HepG2 (cell line): ENCODE measurements at regions not wholly inside any gene's neighbourhood (a gene's known extent, or its start where the extent isn't known, plus 50 kb on each side); places are given as distances from the start of the nearest gene placed in this dataset.

Experiments used
- ATAC-seq: fragments of 200-7000 bp; cut with Tn5 transposase; 3 replicates; pipeline ENCODE4 v1.9.1; 2020; ENCODE audit warnings: mild to moderate bottlenecking, moderate library complexity
- BruUV-seq: library from RNA; stranded (reverse); fragments of 400-500 nt; replicated peaks from 2 replicates; lab custom pipeline; 2021; lab: Mats Ljungman, UMichigan
- CTCF ChIA-PET: fragments of 300-600 bp; formaldehyde crosslinking; extraction: SDS; loops from one replicate; lab custom pipeline; 2021; ENCODE audit warnings: low total read pairs, inconsistent platforms, low intra/inter-chr PET ratio; lab: Yijun Ruan, JAX
- POLR2A ChIA-PET: fragments of 350-600 bp; sonication (Branson Sonifier 250); formaldehyde crosslinking; loops from one replicate; lab custom pipeline; 2020; ENCODE audit warnings: antibody characterized with exemption, inconsistent platforms; lab: Yijun Ruan, JAX
- DNase-seq: peaks from one replicate; pipeline ENCODE4 v3.0.0-alpha.2; 2015; ENCODE audit warnings: low spot score
- FAIRE-seq: peaks from 3 replicates; lab custom pipeline; 2011; peaks lifted over from hg19 to GRCh38; lab: Jason Lieb, UNC
- H2AFZ ChIP-seq: one replicate; pipeline ENCODE4 v1.6.1; 2011; ENCODE audit warnings: low read length, inconsistent platforms
- H3K27ac ChIP-seq: fragments of 300-600 bp; 3 replicates; pipeline ENCODE4 v1.8.0; 2011; ENCODE audit warnings: mixed run types, mild to moderate bottlenecking, mixed read lengths, low read length, inconsistent platforms; ENCODE audit not compliant: insufficient read depth; ENCODE audit errors: extremely low read length
- H3K27me3 ChIP-seq, 2 experiments: fragments of 200-600 bp in 1 of 2; 2 replicates in 1 of 2; 3 replicates in 1 of 2; pipeline versions ENCODE4 v1.6.0 to v1.8.0; 2011; ENCODE audit warnings: low read length in 2 of 2, mild to moderate bottlenecking in 2 of 2, moderate library complexity in 2 of 2, inconsistent platforms in 1 of 2; ENCODE audit not compliant: insufficient read depth in 2 of 2, control insufficient read depth in 1 of 2
- H3K36me3 ChIP-seq, 2 experiments: fragments of 200-600 bp in 1 of 2; replicated peaks in 1 of 2; 2 replicates in 1 of 2; 3 replicates in 1 of 2; pipeline versions ENCODE4 v1.5.1 to v1.8.0; 2011; ENCODE audit warnings: low read length in 2 of 2, inconsistent platforms in 1 of 2; ENCODE audit not compliant: insufficient read depth in 2 of 2, control insufficient read depth in 1 of 2
- H3K4me1 ChIP-seq: 2 replicates; pipeline ENCODE4 v1.5.1; 2012; ENCODE audit warnings: low read length, inconsistent platforms; ENCODE audit not compliant: insufficient read depth
- H3K4me2 ChIP-seq: 2 replicates; pipeline ENCODE4 v1.6.0; 2011; ENCODE audit warnings: low read depth, low read length, inconsistent platforms
- H3K4me3 ChIP-seq, 3 experiments: fragments of 200-600 bp in 1 of 3; sonication (generic), shearing (Covaris generic) in 1 of 3; replicated peaks in 1 of 3; 2 replicates each; pipeline ENCODE4 v1.5.1; 2011 to 2016; ENCODE audit warnings: low read length in 3 of 3, inconsistent platforms in 2 of 3, low read depth in 2 of 3, mild to moderate bottlenecking in 2 of 3, control low read depth in 1 of 3, mixed read lengths in 1 of 3; ENCODE audit not compliant: insufficient read depth in 1 of 3
- H3K79me2 ChIP-seq: one replicate; pipeline ENCODE4 v1.6.1; 2011; ENCODE audit warnings: low read length, inconsistent platforms; ENCODE audit not compliant: insufficient read depth
- H3K9ac ChIP-seq: 2 replicates; pipeline ENCODE4 v1.6.0; 2011; ENCODE audit warnings: mild to moderate bottlenecking, low read depth, low read length, inconsistent platforms; ENCODE audit not compliant: insufficient read depth
- H3K9me3 ChIP-seq: 2 replicates; pipeline ENCODE4 v1.5.1; 2012; ENCODE audit warnings: mild to moderate bottlenecking, low read length
- H4K20me1 ChIP-seq: 2 replicates; pipeline ENCODE4 v1.6.0; 2011; ENCODE audit warnings: inconsistent platforms, mild to moderate bottlenecking, low read length, moderate library complexity; ENCODE audit not compliant: insufficient read depth
- BCL6 ChIP-seq: IDR thresholded peaks from 2 replicates; pipeline ENCODE4 v1.6.1; 2016; ENCODE audit warnings: missing genetic modification reagents, missing compliant biosample characterization
- DNMT3B ChIP-seq: conservative IDR thresholded peaks from 2 replicates; pipeline ENCODE4 v1.6.1; 2016; ENCODE audit warnings: missing biosample characterization, control low read depth
- ELF3 ChIP-seq: IDR thresholded peaks from 2 replicates; pipeline ENCODE4 v1.6.1; 2016; ENCODE audit warnings: missing genetic modification reagents, missing compliant biosample characterization
- FOXK1 ChIP-seq: sonication (generic); formaldehyde crosslinking; IDR thresholded peaks from 2 replicates; pipeline ENCODE4 v1.4.0; 2020; ENCODE audit warnings: low read depth, missing genetic modification reagents, borderline replicate concordance
- HMG20B ChIP-seq: conservative IDR thresholded peaks from 2 replicates; pipeline ENCODE4 v1.6.1; 2016; ENCODE audit warnings: missing genetic modification reagents, missing compliant biosample characterization
- JUN ChIP-seq: sonication (generic); formaldehyde crosslinking; IDR thresholded peaks from 2 replicates; pipeline ENCODE4 v1.4.0; 2020; ENCODE audit warnings: mild to moderate bottlenecking, missing genetic modification reagents
- KDM1A ChIP-seq: IDR thresholded peaks from 2 replicates; pipeline ENCODE4 v1.6.1; 2016; ENCODE audit warnings: missing compliant biosample characterization
- NFRKB ChIP-seq: fragments of 450-650 bp; IDR thresholded peaks from 2 replicates; pipeline ENCODE4 v1.6.1; 2017
- PAXIP1 ChIP-seq: sonication (generic); formaldehyde crosslinking; conservative IDR thresholded peaks from 2 replicates; pipeline ENCODE4 v1.4.0; 2020; ENCODE audit warnings: mild to moderate bottlenecking, missing genetic modification reagents, moderate library complexity
- RARA ChIP-seq: IDR thresholded peaks from 2 replicates; pipeline ENCODE4 v1.6.1; 2016; ENCODE audit warnings: missing genetic modification reagents, missing compliant biosample characterization
- ZNF782 ChIP-seq: sonication (generic); formaldehyde crosslinking; IDR thresholded peaks from 2 replicates; pipeline ENCODE4 v1.4.0; 2020; ENCODE audit warnings: missing genetic modification reagents, mild to moderate bottlenecking, borderline replicate concordance
- WGBS: methylation state at CpG from one replicate; pipeline ENCODE4 v1.1.6; 2017; ENCODE audit warnings: low lambda C conversion rate; 5-methylcytosine and 5-hydroxymethylcytosine counted together
- in situ Hi-C: cut with HindIII; loops from 2 replicates; pipeline ENCODE4 v1.10.0; 2017; ENCODE audit warnings: low pct_unique_long_range_greater_than_20kb; ENCODE audit not compliant: extremely low pct_ligation_motif_present
- intact Hi-C: fragments of 100-400 bp; cut with micrococcal nuclease; formaldehyde crosslinking; loops from one replicate; pipeline ENCODE4 v1.10.0; 2022; ENCODE audit not compliant: unreplicated experiment
- TF ChIP-seq, protein P1 (sequence below): IDR thresholded peaks from 2 replicates; pipeline ENCODE4 v1.6.1; 2016; ENCODE audit warnings: mild to moderate bottlenecking
- TF ChIP-seq, protein P2 (sequence below): sonication (generic); formaldehyde crosslinking; IDR thresholded peaks from 2 replicates; pipeline ENCODE4 v1.5.1; 2020; ENCODE audit warnings: mild to moderate bottlenecking, missing genetic modification reagents, moderate library complexity

- Histone ChIP-seq H3K9ac (no peak overlapping the region), H3K36me3 (no peaks in the 10 kb centered on the region), H3K4me3 (peak overlapping the region in 1 of 3 experiments; percentile 18; a peak in 1 of 6 replicates), H4K20me1 (no peaks in the 10 kb centered on the region), H3K27ac (no peak overlapping the region), H2AFZ (no peak overlapping the region), H3K4me1 (peaks cover 6% of the 10 kb centered on the region; the same call in 1 of the 2 replicates), H3K79me2 (no peaks in the 10 kb centered on the region), H3K9me3 (no peaks in the 10 kb centered on the region), H3K27me3 (no peaks in the 10 kb centered on the region), H3K4me2 (peak overlapping the region; percentile 42; the same call in 1 of the 2 replicates)
- intact Hi-C loops (no loop called here), in situ Hi-C loops (no loop called here)
- ChIA-PET POLR2A (interaction anchor here (0.6 to 1.9 kb wide), 2 partner anchors 238 to 257 kb away, joined by 3 to 8 read pairs; no protein-coding TSS in a partner anchor), CTCF (no interaction called here)
- 20% methylated on average over 17 of the region's 20 CpGs for WGBS
- ATAC-seq (peak; percentile 98), FAIRE-seq (no peak), DNase-seq (peak; percentile 80)
- BruUV-seq, result no TSS peak
- TF ChIP-seq BCL6 (CRISPR knock-in tag) (0 out of 2 replicates have a peak, but pooled peaks have one; percentile 12), NFRKB (no peak), DNMT3B (CRISPR knock-in tag) (0 out of 2 replicates have a peak, but pooled peaks have one; percentile 65), JUN (peak; percentile 81), KDM1A (CRISPR knock-in tag) (no peak), HMG20B (CRISPR knock-in tag) (no peak), PAXIP1 (CRISPR knock-in tag) (0 out of 2 replicates have a peak, but pooled peaks have one; percentile 4), FOXK1 (CRISPR knock-in tag) (peak; percentile 60; the same call in 1 of the 2 replicates), RARA (peak; percentile 82), ZNF782 (no peak), ELF3 (CRISPR knock-in tag) (peak; percentile 85)
- TF ChIP-seq, protein P1, sequence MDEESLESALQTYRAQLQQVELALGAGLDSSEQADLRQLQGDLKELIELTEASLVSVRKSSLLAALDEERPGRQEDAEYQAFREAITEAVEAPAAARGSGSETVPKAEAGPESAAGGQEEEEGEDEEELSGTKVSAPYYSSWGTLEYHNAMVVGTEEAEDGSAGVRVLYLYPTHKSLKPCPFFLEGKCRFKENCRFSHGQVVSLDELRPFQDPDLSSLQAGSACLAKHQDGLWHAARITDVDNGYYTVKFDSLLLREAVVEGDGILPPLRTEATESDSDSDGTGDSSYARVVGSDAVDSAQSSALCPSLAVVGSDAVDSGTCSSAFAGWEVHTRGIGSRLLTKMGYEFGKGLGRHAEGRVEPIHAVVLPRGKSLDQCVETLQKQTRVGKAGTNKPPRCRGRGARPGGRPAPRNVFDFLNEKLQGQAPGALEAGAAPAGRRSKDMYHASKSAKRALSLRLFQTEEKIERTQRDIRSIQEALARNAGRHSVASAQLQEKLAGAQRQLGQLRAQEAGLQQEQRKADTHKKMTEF, result peak; percentile 62
- TF ChIP-seq, protein P2, sequence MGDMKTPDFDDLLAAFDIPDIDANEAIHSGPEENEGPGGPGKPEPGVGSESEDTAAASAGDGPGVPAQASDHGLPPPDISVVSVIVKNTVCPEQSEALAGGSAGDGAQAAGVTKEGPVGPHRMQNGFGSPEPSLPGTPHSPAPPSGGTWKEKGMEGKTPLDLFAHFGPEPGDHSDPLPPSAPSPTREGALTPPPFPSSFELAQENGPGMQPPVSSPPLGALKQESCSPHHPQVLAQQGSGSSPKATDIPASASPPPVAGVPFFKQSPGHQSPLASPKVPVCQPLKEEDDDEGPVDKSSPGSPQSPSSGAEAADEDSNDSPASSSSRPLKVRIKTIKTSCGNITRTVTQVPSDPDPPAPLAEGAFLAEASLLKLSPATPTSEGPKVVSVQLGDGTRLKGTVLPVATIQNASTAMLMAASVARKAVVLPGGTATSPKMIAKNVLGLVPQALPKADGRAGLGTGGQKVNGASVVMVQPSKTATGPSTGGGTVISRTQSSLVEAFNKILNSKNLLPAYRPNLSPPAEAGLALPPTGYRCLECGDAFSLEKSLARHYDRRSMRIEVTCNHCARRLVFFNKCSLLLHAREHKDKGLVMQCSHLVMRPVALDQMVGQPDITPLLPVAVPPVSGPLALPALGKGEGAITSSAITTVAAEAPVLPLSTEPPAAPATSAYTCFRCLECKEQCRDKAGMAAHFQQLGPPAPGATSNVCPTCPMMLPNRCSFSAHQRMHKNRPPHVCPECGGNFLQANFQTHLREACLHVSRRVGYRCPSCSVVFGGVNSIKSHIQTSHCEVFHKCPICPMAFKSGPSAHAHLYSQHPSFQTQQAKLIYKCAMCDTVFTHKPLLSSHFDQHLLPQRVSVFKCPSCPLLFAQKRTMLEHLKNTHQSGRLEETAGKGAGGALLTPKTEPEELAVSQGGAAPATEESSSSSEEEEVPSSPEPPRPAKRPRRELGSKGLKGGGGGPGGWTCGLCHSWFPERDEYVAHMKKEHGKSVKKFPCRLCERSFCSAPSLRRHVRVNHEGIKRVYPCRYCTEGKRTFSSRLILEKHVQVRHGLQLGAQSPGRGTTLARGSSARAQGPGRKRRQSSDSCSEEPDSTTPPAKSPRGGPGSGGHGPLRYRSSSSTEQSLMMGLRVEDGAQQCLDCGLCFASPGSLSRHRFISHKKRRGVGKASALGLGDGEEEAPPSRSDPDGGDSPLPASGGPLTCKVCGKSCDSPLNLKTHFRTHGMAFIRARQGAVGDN (CRISPR knock-in tag), result peak; percentile 70
Measured at GRCh38 chr16:80027007-80027965, 426.7 kb upstream of the MAF start.
